Retinal pigment epithelial cell (primary cell): ENCODE measurements at regions not wholly inside any gene's neighbourhood (a gene's known extent, or its start where the extent isn't known, plus 50 kb on each side); places are given as distances from the start of the nearest gene placed in this dataset.

ENCODE experiments used
- DNase-seq: peaks from one replicate; pipeline ENCODE4 v3.0.0-alpha.2; 2010; ENCODE audit warnings: low read depth
- H3K4me3 ChIP-seq: 2 replicates; pipeline ENCODE4 v1.5.1; 2011; ENCODE audit warnings: mild to moderate bottlenecking, low read length, control low read depth, moderate library complexity
- CTCF ChIP-seq: conservative IDR thresholded peaks from 2 replicates; pipeline ENCODE4 v1.5.1; 2011; ENCODE audit warnings: low read depth, low read length, control low read depth, inconsistent platforms

GRCh38 chr16:65763640-65764305, 602.7 kb upstream of the CDH5 start:
- no peak for TF ChIP-seq CTCF
- H3K4me3 ChIP-seq: no peak overlapping the region
- no peak for DNase-seq

GRCh38 chr16:65760874-65761273, 605.6 kb upstream of the CDH5 start:
- no peak for TF ChIP-seq CTCF
- H3K4me3 ChIP-seq: no peak overlapping the region
- DNase-seq: no peak

- no peak overlapping the region for H3K4me3 ChIP-seq
- no peak for DNase-seq
- no peak for TF ChIP-seq CTCF
Measured at GRCh38 chr16:65758620-65759019, 607.9 kb upstream of the CDH5 start.

GRCh38 chr16:65757064-65757463, 609.4 kb upstream of the CDH5 start:
- DNase-seq: no peak
- TF ChIP-seq CTCF: no peak
- H3K4me3 ChIP-seq: no peak overlapping the region

GRCh38 chr16:65756163-65756562, 610.3 kb upstream of the CDH5 start:
- no peak for TF ChIP-seq CTCF
- no peak for DNase-seq

GRCh38 chr16:65754820-65755691, 611.4 kb upstream of the CDH5 start:
- no peak for DNase-seq
- no peak for TF ChIP-seq CTCF
- no peak overlapping the region for H3K4me3 ChIP-seq

More at GRCh38 chr16:65756163-65756562, 610.3 kb upstream of the CDH5 start:
- H3K4me3 ChIP-seq: no peak overlapping the region

- no peak overlapping the region for H3K4me3 ChIP-seq
- TF ChIP-seq CTCF: no peak
- no peak for DNase-seq
Measured at GRCh38 chr16:65752522-65752844, 614.0 kb upstream of the CDH5 start.
